ENCODE measurements at regions not wholly inside any gene's neighbourhood (a gene's known extent, or its start where the extent isn't known, plus 50 kb on each side); places are given as distances from the start of the nearest gene placed in this dataset.

DNA sequence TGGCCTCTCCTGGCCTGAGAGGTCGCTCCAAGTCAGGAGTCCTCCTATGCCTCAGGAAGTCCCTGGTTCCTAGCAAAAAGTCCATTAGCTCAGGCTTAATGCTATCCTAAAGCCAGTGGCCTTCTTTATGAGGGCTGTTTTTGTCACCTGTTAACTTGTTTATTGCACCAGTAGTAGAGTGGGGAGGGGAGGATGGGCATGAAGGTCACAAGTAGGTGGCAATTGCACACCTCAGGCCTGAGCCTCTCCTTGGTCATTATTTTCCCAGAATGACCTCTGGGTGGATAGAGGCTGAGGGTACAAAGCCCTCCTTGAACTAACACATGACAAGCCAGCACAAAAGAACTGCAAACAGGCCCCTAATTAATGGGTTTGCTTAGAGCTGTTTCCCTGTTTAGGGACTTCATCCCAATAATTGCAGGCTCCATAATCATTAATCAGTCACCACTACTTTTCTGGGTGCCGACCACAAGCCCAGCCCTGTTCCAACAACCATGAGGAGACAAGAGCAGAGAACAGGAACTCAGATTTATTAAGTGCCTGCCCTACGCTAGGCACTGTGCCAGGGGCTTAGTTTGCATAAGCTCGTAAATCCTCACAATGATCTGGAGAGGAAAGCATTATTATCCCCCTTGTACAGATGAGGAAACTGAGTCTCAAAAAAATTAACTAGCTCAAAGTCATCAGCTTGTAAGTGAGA, 123.0 kb upstream of the PKDCC start:
- no peak for DNase-seq

- DNase-seq: no peak
Observed at GRCh38 chr2:41925712-41926111, 122.1 kb upstream of the PKDCC start.

DNA sequence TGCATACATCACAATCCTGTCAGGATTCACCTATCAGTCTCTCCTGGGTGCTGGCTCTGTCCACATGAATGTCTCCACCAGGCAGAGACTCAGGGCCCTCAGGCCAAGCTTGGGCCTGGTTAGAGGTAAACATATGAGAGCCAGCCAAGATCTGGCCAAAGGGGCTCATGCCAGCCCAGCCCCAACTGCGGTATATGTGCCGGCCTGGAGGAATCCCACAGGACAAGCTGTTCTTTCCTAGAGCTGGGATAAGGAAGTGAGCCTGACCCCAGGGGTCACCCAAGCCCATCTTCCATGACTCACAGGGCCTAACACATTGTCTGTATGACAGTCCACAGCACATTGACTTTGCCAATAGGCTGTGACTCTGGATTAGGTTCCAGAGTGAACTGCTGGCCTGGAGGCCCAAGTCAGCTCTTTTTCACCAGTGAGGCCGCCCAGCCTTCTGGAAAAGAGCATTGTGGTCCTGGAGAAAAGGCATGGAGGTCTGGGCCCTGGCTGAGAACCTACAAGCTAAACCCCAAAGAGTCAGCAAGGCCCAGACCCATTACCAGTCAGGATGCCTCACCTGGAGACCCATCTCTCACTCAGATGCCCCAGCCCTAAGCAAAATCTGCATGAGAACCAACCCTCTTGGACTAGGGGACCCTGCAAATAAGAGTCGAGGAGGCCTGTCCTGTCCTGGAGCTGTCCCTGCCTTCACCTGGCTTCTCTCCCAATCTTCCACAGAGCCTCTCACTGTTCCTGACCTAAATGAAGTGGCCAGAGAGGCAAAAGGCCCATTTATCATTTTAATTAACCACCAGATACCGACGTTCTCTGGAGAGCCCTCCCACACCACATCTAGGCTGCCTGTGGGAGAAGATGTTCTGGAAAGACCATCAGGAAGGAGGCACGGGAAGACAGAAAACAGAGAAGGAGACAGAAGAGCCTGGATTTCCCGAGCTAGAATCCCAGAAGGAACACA, 120.9 kb upstream of the PKDCC start:
- DNase-seq: no peak

GRCh38 chr2:41927581-41928264, 120.1 kb upstream of the PKDCC start:
- no peak for DNase-seq

DNA sequence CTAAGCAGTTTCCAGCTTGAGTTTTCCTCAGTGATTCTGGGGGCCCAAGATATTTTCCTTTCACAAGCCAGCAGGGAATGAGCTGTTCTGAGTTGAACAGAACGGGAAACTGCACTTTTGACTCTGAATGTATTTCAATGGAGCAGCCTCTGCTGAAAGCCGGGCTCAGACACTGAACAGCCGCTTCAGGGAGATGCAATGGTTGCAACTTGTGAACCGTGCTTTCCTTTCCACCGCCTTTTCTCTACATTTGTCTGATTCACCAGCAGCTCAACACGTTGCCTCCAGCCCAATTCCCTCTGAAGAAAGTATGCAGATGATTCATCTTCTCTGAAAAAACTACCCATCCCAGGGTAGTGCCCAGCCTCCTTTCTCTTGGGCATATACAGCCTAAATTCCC, 119.3 kb upstream of the PKDCC start:
- DNase-seq: no peak

- DNase-seq: no peak
Observed at GRCh38 chr2:41930807-41931566, 116.8 kb upstream of the PKDCC start.

- DNase-seq: no peak
Observed at GRCh38 chr2:41932241-41933045, 115.4 kb upstream of the PKDCC start.

GRCh38 chr2:41933046-41933420, 114.8 kb upstream of the PKDCC start:
- DNase-seq: no peak

DNA sequence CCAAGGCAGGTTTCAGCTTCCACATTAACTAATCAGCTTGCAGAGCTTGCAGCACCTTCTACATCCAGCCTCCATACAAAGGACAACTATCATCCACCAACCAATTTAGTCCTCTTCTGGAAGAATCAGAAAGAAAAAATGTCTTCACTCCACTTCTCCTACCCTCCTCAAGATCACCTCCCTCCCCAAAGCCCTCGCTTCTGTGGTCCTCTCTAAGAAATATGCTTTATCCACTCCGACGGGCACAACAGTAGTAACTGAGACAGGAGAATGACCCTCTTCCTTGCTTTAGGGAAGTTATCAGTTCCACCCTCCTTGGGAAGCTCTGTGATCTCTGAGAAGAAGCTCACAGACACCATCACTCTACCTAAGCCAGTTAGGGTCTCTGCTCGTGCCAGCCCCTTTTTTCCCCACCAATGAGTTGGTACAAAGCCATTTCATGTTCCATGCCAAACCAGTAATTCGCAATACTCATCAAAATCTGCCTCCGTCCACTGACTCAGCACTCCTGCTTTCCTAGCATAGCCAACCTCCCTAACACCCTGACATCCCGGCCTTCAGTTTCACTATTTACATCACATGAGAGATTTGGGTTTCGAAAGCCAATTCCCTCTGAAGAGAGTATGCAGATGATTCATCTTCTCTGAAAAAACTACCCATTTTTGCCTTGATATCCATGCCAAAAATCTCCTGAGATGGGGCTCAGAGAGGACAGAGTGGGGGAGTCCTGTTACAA, 114.1 kb upstream of the PKDCC start:
- no peak for DNase-seq

- no peak for DNase-seq
Observed at GRCh38 chr2:41934329-41934958, 113.4 kb upstream of the PKDCC start.

DNA sequence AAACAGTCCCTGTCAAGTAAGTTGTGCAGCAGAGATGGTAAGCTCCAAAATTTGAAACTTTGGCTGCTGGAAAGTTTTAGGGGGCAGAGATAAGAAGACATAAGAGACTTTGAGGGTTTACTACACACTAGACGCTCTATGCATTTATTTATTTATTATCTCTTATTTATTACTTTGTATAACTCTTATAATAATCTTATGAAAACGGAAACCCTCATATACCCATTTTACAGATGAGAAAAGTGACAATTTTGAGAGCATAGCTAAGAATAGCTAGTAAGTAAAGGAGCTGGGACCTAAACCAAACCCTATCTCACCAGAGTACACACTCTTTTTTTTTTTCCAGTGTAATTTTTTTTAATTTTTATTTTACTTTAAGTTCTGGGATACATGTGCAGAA, 112.8 kb upstream of the PKDCC start:
- no peak for DNase-seq

DNA sequence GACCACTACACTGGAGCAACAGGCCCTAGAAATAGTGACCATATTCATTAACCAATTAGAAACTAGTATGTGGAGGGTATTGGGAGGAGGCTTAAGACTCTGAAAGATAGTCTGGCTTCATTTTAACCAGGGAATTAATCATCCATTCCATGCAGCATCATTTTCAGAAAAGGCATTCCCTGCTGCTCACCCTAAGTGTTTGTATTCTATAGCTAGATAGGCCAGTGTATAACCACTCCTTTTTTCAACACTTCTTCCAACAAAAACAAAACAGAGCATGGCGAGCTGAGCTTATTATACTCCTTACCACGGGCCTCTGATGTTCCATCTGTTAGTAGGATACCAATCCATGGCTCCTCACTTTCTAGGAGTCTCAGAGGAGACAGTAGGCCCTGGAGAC, 112.0 kb upstream of the PKDCC start:
- DNase-seq: no peak

GRCh38 chr2:41936771-41937463, 110.9 kb upstream of the PKDCC start:
- no peak for DNase-seq

- no peak for DNase-seq
Observed at GRCh38 chr2:41937464-41937906, 110.3 kb upstream of the PKDCC start.

GRCh38 chr2:41937921-41938708, 109.7 kb upstream of the PKDCC start:
- no peak for DNase-seq

DNA sequence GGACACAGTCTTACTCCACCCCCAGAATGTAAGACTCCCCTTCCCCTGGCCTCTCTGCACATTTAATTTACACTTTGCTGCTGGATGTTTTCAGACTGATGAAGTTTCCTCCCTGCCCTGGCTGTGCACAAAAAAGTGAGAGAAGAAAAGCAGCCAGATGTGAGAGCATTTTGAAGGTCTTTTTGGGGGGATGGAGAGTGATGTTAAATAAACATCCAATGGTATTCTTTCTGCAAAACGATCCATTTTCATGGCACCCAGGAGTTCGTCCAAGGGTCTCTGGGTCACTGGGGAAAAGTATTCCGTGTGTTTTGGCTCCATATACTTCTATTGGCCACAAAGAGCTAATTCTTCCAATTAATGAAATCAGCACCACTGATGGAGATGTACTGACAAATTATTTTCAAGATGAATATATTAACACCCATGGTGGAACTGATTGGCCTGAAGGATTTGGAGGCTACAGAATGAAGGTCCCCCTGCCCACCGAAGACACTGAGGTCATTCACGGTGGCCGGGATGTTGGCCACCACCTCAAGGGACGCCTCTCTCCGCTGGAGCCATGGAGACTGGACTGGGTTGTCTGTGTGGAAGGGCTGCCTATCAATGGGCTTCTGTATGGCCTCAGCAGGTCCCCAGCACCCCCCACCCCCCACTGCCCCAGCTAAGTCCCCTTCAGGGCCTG, 107.6 kb upstream of the PKDCC start:
- DNase-seq: no peak

DNA sequence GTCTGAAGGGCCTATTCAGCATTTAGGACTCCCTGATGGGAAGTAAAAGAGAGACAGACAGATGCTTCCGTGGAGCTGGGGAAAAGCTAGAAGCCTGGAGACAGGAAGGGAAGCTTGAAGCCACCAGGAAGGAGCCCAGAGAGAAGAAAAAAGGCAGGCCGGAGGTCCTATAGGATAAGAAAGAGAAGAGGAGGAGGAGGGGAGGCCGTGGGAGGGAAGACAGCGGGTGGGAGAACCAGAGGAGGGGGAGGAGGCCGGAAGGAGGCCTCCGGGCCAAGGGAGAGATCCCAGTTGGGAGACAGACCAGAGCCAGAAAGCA, 107.1 kb upstream of the PKDCC start:
- DNase-seq: no peak

DNA sequence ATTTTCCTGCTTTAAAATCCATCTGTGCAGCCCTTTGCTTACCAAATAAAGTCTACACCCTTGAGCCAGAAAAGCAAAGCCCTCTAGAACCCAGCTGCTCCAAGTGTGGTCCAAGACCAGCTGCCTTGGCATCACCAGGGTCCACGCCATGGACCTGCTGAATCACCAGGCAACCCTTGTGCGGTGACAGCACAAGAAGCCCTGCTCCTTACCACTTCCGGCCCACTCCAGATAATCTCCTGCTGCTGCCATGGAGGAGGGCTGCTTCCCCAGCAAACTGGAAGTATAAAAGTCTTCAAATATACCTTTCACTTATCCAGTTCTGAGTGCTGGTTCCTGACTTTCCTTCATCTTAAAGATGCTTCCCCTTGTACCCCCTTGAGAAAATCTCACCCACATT, 106.0 kb upstream of the PKDCC start:
- DNase-seq: no peak

DNA sequence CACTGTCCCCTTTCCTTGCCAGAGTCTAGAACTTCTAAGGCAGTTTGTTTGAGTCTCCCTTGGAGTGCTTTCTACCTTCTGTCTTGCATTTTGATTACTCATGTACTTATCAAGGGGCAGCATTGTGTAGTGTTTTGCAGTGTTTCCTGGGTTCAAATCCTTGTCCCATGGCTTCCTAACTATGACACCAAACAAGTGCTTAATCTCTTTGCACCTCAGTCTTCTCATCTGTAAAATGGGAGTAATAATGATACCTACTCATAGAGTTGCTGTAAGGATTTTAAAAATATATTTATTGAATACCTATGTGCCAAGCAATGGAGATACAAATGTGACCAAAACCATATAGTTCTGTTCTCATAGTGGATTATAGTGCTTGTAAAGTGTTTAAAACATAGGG, 105.5 kb upstream of the PKDCC start:
- no peak for DNase-seq

Measured in stimulated activated naive CD4-positive, alpha-beta T cell (primary cell).